ENCODE measurements at regions not wholly inside any gene's neighbourhood (a gene's known extent, or its start where the extent isn't known, plus 50 kb on each side); places are given as distances from the start of the nearest gene placed in this dataset.

- TF ChIP-seq CTCF (IDR thresholded peaks at IDR 0.05), result no peak
- no peak overlapping the region for H3K4me3 ChIP-seq (ENCODE audit: low read depth, poor library complexity, severe bottlenecking)
- no peak for DNase-seq (ENCODE audit: low spot score in 2 of 2)
- WGBS, 2 donors, result 66 to 70% methylated on average over 9 of the region's 9 CpGs
- intact Hi-C loops (cut with DNase I; ENCODE audit: low total_unique reads), result no loop called here
These were observed 67.9 kb upstream of the ZNF648 start for GRCh38 chr1:182129398-182129797.

GRCh38 chr1:182128502-182128901 lies 67.0 kb upstream of the ZNF648 start:
- DNase-seq (ENCODE audit: low spot score in 2 of 2), result no peak
- 78 to 90% methylated on average over 6 of the region's 6 CpGs for WGBS, 2 donors
- TF ChIP-seq POLR2A (IDR thresholded peaks at IDR 0.05) (no peak), CTCF (IDR thresholded peaks at IDR 0.05) (no peak)
- H3K4me3 ChIP-seq (ENCODE audit: low read depth, poor library complexity, severe bottlenecking), result no peak overlapping the region
- intact Hi-C loops (cut with DNase I; ENCODE audit: low total_unique reads), result no loop called here

- DNase-seq (ENCODE audit: low spot score in 2 of 2), result no peak
These were observed 66.1 kb upstream of the ZNF648 start for GRCh38 chr1:182127656-182128055.

GRCh38 chr1:182126272-182126800 lies 64.8 kb upstream of the ZNF648 start:
- WGBS, 2 donors, result 72 to 87% methylated on average over 2 of the region's 2 CpGs
- TF ChIP-seq CTCF (IDR thresholded peaks at IDR 0.05) (no peak), POLR2A (IDR thresholded peaks at IDR 0.05) (no peak)
- H3K4me3 ChIP-seq (ENCODE audit: low read depth, poor library complexity, severe bottlenecking), result no peak overlapping the region
- no peak for DNase-seq (ENCODE audit: low spot score in 2 of 2)
- intact Hi-C loops (cut with DNase I; ENCODE audit: low total_unique reads), result no loop called here

More at GRCh38 chr1:182127656-182128055, 66.1 kb upstream of the ZNF648 start:
- intact Hi-C loops (cut with DNase I; ENCODE audit: low total_unique reads), result no loop called here
- H3K4me3 ChIP-seq (ENCODE audit: low read depth, poor library complexity, severe bottlenecking), result no peak overlapping the region
- 75 to 80% methylated on average over 3 of the region's 3 CpGs for WGBS, 2 donors
- TF ChIP-seq POLR2A (IDR thresholded peaks at IDR 0.05) (no peak), CTCF (IDR thresholded peaks at IDR 0.05) (no peak)

- no peak overlapping the region for H3K4me3 ChIP-seq (ENCODE audit: low read depth, poor library complexity, severe bottlenecking)
- TF ChIP-seq POLR2A (IDR thresholded peaks at IDR 0.05) (no peak), CTCF (IDR thresholded peaks at IDR 0.05) (no peak)
- intact Hi-C loops (cut with DNase I; ENCODE audit: low total_unique reads), result no loop called here
These were observed 61.4 kb upstream of the ZNF648 start for GRCh38 chr1:182122913-182123260.

GRCh38 chr1:182122256-182122912 lies 60.9 kb upstream of the ZNF648 start:
- no peak overlapping the region for H3K4me3 ChIP-seq (ENCODE audit: low read depth, poor library complexity, severe bottlenecking)
- 68 to 82% methylated on average over 1 of the region's 1 CpG for WGBS, 2 donors
- no peak for TF ChIP-seq POLR2A (IDR thresholded peaks at IDR 0.05)
- TF ChIP-seq CTCF (IDR thresholded peaks at IDR 0.05), result no peak
- DNase-seq (ENCODE audit: low spot score in 2 of 2), result no peak
- intact Hi-C loops (cut with DNase I; ENCODE audit: low total_unique reads), result no loop called here

More at GRCh38 chr1:182122913-182123260, 61.4 kb upstream of the ZNF648 start:
- DNase-seq (ENCODE audit: low spot score in 2 of 2), result no peak

Data from lower leg skin (tissue), 4 donors.